Activated CD4-positive, alpha-beta T cell treated with anti-CD3 and anti-CD28 coated beads, Interleukin-2, amount 10 ng/mL, durations not matched to agents 24 days and 14 days (primary cell): ENCODE measurements at regions not wholly inside any gene's neighbourhood (a gene's known extent, or its start where the extent isn't known, plus 50 kb on each side); places are given as distances from the start of the nearest gene placed in this dataset.

ENCODE experiments used
- DNase-seq: peaks from one replicate; pipeline ENCODE4 v3.0.0; 2022
- H3K27ac Mint-ChIP-seq: one replicate; pipeline ENCODE4 v1.8.0; 2022; ENCODE audit warnings: mild to moderate bottlenecking, mixed read lengths
- H3K27me3 Mint-ChIP-seq: one replicate; pipeline ENCODE4 v1.8.0; 2022; ENCODE audit warnings: mixed read lengths
- H3K36me3 Mint-ChIP-seq: one replicate; pipeline ENCODE4 v1.8.0; 2022; ENCODE audit warnings: low read depth, mild to moderate bottlenecking, mixed read lengths
- H3K4me1 Mint-ChIP-seq: one replicate; pipeline ENCODE4 v1.8.0; 2021; ENCODE audit warnings: mixed read lengths
- H3K4me3 Mint-ChIP-seq: one replicate; pipeline ENCODE4 v1.8.0; 2022; ENCODE audit warnings: mild to moderate bottlenecking, moderate library complexity, mixed read lengths
- H3K9me3 Mint-ChIP-seq: one replicate; pipeline ENCODE4 v1.8.0; 2021; ENCODE audit warnings: mixed read lengths
- intact Hi-C: fragments of 100-400 bp; cut with micrococcal nuclease; formaldehyde crosslinking; loops from one replicate; pipeline ENCODE4 v1.15.1; 2023

DNA sequence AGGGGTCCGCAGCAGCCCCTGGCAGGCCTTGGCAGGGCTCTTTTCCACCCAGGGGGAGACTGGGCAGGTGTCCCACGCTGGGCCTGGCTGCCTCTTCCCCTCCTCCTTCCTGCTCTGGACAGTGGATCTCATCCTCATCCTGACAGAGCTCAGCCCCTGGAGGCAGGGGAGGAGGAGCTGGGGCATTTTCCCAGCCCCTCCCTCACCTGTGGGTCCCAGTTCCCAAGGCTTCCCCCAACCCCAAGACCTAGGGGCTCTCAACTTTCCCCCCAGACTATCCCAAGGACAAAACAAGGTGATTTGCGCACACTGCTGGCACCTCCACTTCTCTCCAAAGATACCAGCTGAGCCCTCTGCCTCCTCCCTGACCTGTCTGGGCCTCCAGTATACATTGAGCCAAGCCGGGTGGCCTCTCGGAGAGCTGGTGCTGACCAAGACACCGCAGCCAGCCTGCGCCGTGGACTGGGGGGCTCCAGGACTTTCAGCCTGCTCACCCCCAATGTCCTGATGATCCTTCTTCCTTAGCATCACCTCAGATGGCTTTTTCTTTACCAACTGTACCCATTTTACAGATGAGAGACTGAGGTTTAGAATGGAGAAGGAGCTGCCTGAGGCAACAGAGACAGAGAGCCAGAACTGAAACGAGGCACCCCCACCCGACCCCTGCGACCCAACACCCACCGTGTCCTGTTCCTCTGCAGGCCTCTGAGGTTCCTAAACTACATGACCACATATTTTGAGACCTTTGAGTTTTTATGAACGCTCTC is 126.6 kb downstream of the BARX1 start:
- H3K27ac Mint-ChIP-seq, result no peak overlapping the region
- H3K4me1 Mint-ChIP-seq, result peaks cover 5% of the 10 kb centered on the region
- H3K27me3 Mint-ChIP-seq, result peaks cover 22% of the 10 kb centered on the region
- intact Hi-C loops, result no loop called here
- DNase-seq, result peak; percentile 36
- H3K36me3 Mint-ChIP-seq, result no peaks in the 10 kb centered on the region
- no peaks in the 10 kb centered on the region for H3K9me3 Mint-ChIP-seq
- no peak overlapping the region for H3K4me3 Mint-ChIP-seq

DNA sequence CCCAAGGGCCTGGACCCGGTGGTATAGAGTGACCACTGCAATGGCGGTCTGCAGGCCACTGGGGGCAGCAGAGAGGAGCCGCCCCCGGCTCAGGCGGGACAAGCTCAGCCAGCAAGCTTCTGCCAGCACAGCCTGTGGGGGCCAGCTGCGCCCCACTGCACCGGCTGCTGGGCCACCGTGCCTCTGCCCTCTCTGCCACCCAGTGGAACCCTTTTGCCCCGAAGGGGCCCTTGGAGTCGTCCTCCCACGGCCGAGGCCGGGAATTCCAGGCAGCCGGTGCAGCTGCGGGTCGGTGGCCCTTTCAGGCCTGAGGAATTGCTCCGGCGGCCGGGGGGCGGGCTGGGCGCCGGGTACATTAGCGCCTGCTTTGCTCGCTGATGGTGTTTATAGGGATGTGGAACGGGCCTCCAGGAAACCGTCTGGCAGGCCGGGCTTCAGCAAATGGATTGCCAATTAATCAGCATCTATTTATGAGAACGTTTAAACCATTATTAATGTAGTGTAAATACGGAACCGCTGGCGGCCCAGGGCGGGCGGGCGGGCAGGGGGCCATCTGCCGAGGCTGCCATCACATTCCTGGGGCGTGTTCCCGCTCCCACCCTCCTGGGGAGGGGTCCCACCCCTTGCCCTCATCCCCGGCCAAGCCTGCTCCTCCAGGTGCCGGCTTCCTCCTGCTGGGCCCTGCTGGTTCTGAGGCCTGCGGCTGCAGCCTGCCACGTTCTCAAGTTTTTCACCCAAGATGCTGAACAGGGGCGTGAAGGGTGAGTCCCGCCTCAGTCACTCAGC is 127.4 kb downstream of the BARX1 start:
- Mint-ChIP-seq H3K4me3 (no peak overlapping the region), H3K36me3 (no peaks in the 10 kb centered on the region), H3K27me3 (peaks cover 19% of the 10 kb centered on the region), H3K27ac (no peak overlapping the region), H3K9me3 (no peaks in the 10 kb centered on the region), H3K4me1 (peaks cover 5% of the 10 kb centered on the region)
- DNase-seq, result peak; percentile 75
- intact Hi-C loops, result no loop called here

DNA sequence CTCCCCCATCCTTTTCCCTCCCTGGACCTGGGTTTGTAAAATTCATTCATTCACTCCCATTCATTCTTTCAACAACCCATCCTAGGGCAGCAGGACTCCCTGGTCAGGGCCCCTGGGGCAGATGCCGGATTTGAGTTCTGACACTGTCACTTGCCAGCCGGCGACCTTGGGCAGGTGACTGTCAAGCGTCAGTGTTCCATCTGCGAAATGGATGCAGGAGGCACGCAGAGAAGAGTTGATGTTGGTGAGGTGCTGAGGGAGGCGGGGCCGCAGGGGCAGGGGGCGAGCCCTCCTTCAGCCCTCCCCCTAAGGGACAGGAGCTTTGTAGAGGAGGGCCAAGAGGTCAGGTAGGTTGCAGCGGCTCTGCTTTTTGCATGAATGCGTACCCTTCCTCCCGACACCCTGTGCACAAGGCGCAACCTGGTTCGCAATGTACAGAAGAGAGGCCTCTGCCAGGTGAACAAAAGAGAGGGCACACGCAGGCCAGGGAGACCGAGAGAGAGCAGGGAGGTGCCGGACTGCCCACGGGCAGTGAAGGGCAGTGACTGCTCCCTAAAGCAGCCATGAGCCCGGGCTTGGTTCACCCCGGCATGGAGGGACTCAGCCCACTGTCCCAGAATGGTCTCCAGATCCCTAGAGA is 128.1 kb downstream of the BARX1 start:
- no peaks in the 10 kb centered on the region for H3K9me3 Mint-ChIP-seq
- DNase-seq, result peak; percentile 53
- peaks cover 19% of the 10 kb centered on the region for H3K27me3 Mint-ChIP-seq
- H3K4me1 Mint-ChIP-seq, result peaks cover 5% of the 10 kb centered on the region
- intact Hi-C loops, result loop anchor here (1.0 kb wide), 1 partner anchor 136 kb away; no protein-coding TSS in a partner anchor
- H3K36me3 Mint-ChIP-seq, result no peaks in the 10 kb centered on the region
- no peak overlapping the region for H3K4me3 Mint-ChIP-seq
- no peak overlapping the region for H3K27ac Mint-ChIP-seq

DNA sequence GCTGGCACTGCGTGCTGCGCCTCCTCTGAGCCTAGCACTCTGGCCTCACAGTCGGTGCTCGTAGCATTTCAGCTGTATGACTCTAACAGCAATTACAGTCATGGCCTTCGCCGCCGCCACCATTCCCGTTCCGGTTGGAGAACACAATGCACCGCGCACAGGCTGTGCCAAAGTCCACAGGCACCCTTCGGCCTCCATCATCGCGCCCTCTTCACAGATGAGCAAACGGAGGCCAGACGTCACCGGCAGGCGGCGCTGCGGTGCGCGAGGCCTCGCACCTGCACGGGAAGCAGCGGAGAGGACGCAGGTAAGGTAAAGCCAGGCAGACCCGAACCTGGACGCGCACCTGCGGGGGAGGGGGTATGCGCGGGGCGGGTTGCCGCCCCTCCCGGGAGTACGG is 128.9 kb downstream of the BARX1 start:
- H3K27me3 Mint-ChIP-seq, result peaks cover 22% of the 10 kb centered on the region
- peak; percentile 86 for DNase-seq
- no peaks in the 10 kb centered on the region for H3K9me3 Mint-ChIP-seq
- intact Hi-C loops, result loop anchor here (1.0 kb wide), 1 partner anchor 137 kb away; no protein-coding TSS in a partner anchor
- no peaks in the 10 kb centered on the region for H3K36me3 Mint-ChIP-seq
- peaks cover 5% of the 10 kb centered on the region for H3K4me1 Mint-ChIP-seq
- H3K4me3 Mint-ChIP-seq, result no peak overlapping the region
- no peak overlapping the region for H3K27ac Mint-ChIP-seq

DNA sequence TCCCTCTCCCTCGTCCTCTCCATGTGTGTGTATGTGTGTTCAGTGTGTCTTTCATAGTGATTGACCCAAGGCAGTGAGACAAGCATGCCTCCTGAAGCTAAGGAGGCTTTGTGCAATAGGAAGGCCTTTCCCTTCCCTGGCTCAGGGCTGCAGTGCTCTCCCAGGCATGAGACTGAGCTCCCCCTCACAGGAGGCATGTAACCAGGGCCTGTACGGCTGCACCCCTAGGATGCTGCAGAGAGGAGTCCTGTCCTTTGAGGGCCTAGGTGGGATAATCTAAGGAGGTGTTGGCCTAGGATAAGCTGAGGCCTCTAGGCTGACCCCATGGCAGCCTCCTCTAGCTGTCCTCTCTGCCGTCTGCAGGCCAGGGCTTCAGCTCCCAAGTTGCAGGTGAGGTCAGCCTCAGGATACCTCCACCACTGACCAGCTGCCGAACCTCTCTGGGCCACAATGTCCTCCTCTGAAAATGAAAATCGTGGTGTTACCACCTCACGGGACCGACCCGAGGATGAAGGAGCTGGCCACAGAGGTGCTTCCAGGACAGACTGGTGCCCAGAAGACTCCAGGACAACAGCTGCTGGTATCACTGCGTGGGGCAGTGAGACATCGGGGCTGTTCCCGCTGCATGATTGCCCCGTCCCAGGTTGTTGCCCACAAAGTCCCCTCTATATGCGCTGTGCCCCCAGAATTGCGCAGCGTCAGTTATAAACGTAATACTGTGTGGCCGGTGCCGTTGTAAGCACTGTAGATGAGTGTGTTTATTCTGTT is 129.6 kb downstream of the BARX1 start:
- H3K27me3 Mint-ChIP-seq, result peaks cover 20% of the 10 kb centered on the region
- H3K36me3 Mint-ChIP-seq, result no peaks in the 10 kb centered on the region
- H3K9me3 Mint-ChIP-seq, result no peaks in the 10 kb centered on the region
- no peak overlapping the region for H3K27ac Mint-ChIP-seq
- intact Hi-C loops, result loop anchor here (1.0 kb wide), 1 partner anchor 138 kb away; no protein-coding TSS in a partner anchor
- H3K4me3 Mint-ChIP-seq, result no peak overlapping the region
- DNase-seq, result peak; percentile 45
- peaks cover 5% of the 10 kb centered on the region for H3K4me1 Mint-ChIP-seq

DNA sequence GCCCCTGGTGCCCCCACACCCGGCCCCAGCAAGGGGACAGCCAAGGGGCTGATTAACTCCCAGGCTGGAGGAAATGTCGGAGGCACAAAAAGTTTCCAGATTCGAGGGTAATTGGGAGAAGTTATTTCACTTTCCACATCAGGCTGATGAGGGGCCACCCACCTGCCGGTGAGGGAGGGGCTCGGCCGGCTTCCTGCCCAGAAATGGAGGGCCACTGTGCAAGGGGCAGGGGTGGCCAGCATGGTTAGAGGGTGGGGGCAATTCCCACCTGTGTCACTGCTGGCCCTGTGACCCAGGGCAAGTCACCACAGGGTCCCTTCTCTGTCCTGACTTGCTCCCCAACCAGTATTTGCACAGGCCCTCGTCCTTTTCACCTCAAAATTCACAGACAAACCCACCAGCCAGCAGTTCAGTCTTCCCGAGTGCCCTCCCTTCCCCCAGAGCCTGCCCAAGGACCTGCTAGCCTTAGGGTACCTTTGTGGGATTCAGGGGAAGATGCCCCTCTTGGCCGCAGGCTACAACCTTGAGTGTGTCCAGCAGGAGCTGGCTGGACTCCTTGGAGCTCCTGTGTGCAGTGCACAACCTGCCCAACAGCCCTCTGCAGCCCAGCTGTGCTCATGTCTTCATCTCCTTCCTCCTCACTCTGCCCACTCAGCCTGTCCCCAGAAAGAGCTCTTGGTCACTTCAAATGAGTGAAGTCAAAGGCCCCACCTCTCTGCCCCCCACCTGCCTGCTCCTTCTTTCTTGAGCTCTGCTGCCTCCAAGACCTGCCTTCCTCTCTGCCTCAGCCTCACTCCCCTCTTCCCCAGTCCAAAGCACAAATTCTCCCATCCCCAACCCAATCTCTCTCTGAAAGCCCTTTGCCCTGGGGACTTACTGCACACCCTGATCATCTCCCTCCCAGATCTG is 130.5 kb downstream of the BARX1 start:
- intact Hi-C loops, result no loop called here
- H3K4me1 Mint-ChIP-seq, result peaks cover 5% of the 10 kb centered on the region
- peak; percentile 41 for DNase-seq
- no peaks in the 10 kb centered on the region for H3K36me3 Mint-ChIP-seq
- H3K4me3 Mint-ChIP-seq, result no peak overlapping the region
- no peaks in the 10 kb centered on the region for H3K9me3 Mint-ChIP-seq
- no peak overlapping the region for H3K27ac Mint-ChIP-seq
- H3K27me3 Mint-ChIP-seq, result peaks cover 20% of the 10 kb centered on the region

DNA sequence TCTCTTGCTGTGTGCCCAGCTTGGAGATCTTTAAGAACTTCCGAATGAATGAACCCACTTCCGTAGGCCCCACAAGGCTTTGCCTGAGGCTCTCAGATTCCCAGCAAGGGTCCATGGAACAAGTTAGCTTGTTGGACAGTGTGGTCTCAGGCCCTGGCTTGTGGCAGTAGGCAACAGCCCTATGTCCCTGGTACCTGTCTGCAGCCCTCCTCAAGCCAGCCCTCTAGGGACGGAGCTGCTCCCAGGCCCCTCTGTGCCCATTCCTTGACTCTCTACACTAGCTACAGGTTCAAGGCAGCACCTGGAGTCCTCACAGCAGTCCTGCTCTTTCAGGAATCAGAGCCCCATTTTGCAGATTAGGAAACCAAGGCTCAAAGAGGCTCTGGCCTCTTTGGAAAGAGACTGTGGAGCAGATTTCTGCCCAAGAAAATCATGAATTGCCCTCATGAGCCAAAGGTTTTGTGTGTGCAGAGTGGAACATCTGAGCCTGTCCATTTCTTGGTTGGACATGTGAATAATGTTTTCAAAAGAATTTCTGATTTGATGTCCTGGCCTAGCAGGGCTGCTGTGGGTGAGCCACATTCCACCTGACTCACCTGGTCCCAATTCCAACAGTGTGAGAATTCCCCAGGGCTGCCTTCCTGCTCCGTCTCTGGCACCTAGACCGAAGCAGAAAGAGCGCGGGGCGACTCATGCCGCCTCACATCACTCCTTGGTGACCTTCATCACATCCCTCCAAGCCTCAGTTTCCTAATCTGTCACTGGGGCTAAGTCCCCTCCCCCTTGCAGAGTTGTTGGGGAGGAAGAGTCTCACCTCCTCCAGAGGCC is 131.7 kb downstream of the BARX1 start:
- no peak for DNase-seq
- H3K9me3 Mint-ChIP-seq, result no peaks in the 10 kb centered on the region
- intact Hi-C loops, result no loop called here
- H3K4me1 Mint-ChIP-seq, result peaks cover 5% of the 10 kb centered on the region
- H3K36me3 Mint-ChIP-seq, result no peaks in the 10 kb centered on the region
- H3K4me3 Mint-ChIP-seq, result no peak overlapping the region
- peaks cover 17% of the 10 kb centered on the region for H3K27me3 Mint-ChIP-seq
- H3K27ac Mint-ChIP-seq, result no peak overlapping the region

DNA sequence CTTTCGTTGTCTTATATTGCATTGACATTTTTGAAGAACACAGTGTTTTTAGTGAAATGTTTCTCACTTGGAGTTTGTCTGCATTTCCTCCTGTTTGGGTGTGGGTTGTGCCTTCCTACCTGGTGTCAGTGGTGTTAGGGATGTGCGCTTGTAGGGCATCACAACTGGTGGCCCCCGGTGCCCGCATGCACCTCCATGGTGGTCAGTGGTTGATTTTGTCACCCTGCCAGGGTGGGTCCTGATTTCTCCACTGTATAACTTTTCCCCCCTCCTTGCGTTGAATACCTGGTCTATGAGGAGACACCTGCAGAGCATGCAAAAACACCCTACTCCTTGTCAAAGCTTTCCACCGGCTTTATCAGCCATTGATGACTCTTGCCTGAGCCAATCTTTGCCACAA is 132.9 kb downstream of the BARX1 start:
- Mint-ChIP-seq H3K27ac (no peak overlapping the region), H3K36me3 (no peaks in the 10 kb centered on the region), H3K4me1 (peaks cover 5% of the 10 kb centered on the region), H3K9me3 (no peaks in the 10 kb centered on the region), H3K4me3 (no peak overlapping the region), H3K27me3 (peaks cover 17% of the 10 kb centered on the region)
- intact Hi-C loops, result no loop called here
- DNase-seq, result no peak

DNA sequence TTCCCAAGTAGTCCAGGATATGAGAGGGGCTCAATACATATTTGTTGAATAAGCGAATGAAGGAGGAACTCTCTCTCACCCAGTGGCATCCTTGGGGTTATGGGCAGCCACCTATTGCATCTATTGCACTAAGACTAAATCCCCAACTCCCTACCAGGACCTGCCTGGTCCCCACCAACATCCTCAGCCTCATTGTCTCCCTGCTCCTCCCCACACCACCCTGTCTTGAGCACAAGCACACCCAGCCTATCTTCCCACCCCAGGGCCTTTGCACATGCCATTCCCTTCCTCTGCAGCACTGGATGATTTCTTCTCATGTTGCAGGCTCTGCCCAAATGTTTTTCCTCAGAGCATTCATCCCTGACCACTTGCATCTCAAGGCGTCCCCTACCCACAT is 133.8 kb downstream of the BARX1 start:
- Mint-ChIP-seq H3K9me3 (no peaks in the 10 kb centered on the region), H3K27ac (no peak overlapping the region), H3K4me1 (peaks cover 2% of the 10 kb centered on the region), H3K36me3 (no peaks in the 10 kb centered on the region), H3K4me3 (no peak overlapping the region), H3K27me3 (peaks cover 13% of the 10 kb centered on the region)
- intact Hi-C loops, result no loop called here
- no peak for DNase-seq

DNA sequence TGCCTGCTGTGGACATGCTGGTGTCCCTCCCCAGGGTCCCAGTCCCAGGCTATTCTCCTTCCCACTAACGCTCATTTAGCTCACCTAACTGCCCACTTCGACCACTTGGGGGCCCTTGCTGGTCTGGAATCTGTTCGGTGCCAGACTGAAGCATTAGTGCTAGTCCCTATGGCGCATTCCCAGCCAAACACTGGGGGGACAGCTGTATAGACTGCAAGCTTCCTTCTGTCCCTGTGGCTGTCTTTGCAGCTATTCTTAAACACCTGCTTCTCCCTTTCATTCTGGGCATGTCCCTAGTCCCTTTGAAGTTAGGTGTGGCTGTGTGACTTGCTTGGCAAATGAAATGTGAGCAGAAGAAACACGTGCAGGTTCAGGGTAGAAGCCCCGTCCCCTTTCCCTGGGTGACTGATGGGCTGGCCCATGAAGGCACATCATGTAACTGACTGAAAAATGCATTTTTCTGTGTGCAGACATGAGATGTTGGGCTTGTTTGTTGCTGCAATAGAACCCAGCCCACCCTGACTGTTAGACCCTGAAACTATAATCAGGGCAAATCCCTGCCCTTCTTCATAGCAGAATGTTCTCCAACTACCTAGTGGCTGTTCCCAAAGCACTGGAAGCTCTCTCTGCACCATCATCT is 134.4 kb downstream of the BARX1 start:
- H3K27me3 Mint-ChIP-seq, result peaks cover 12% of the 10 kb centered on the region
- H3K9me3 Mint-ChIP-seq, result no peaks in the 10 kb centered on the region
- intact Hi-C loops, result no loop called here
- no peak overlapping the region for H3K27ac Mint-ChIP-seq
- no peaks in the 10 kb centered on the region for H3K36me3 Mint-ChIP-seq
- no peak overlapping the region for H3K4me3 Mint-ChIP-seq
- H3K4me1 Mint-ChIP-seq, result no peaks in the 10 kb centered on the region
- no peak for DNase-seq

DNA sequence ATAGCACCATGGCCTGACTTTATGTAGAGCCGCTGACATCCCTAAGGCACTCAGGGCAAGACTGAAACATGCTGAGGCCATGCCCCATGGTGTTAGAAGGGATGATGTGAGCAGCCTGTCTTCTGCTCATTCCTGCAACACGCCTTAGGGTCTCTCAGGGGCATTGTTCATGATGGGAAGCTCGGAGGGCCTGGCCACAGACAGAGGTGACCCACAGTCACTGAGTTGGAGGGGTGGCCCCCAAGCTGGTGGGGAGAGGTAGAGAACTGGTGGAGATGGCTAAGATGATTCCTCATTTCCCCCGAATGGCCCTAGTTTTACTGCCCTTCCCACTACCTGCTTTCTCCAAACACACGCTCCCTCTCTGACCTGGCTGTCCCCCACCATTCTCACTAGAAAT is 135.2 kb downstream of the BARX1 start:
- no peak for DNase-seq
- Mint-ChIP-seq H3K4me1 (no peaks in the 10 kb centered on the region), H3K27me3 (peaks cover 13% of the 10 kb centered on the region), H3K27ac (no peak overlapping the region), H3K36me3 (no peaks in the 10 kb centered on the region), H3K4me3 (no peak overlapping the region), H3K9me3 (no peaks in the 10 kb centered on the region)
- intact Hi-C loops, result no loop called here
